Neural cell (in vitro differentiated cells): ENCODE measurements at regions not wholly inside any gene's neighbourhood (a gene's known extent, or its start where the extent isn't known, plus 50 kb on each side); places are given as distances from the start of the nearest gene placed in this dataset.

Source experiments
- CTCF ChIP-seq: fragments of 450-650 bp; IDR thresholded peaks from 2 replicates; pipeline ENCODE4 v1.5.1; 2014; ENCODE audit warnings: antibody characterized with exemption, mild to moderate bottlenecking, moderate library complexity; ENCODE audit not compliant: poor library complexity, severe bottlenecking
- EP300 ChIP-seq: fragments of 450-650 bp; conservative IDR thresholded peaks from 2 replicates; pipeline ENCODE4 v1.6.1; 2014; ENCODE audit warnings: antibody characterized with exemption, mild to moderate bottlenecking, moderate library complexity; ENCODE audit not compliant: poor library complexity, severe bottlenecking
- EZH2 ChIP-seq: fragments of 200-600, 300-800 bp; shearing (Covaris generic), sonication (generic); IDR thresholded peaks from 2 replicates; pipeline ENCODE4 v1.6.1; 2014; ENCODE audit warnings: antibody characterized with exemption, low read length, borderline replicate concordance, mild to moderate bottlenecking; ENCODE audit not compliant: insufficient read depth, poor library complexity, severe bottlenecking
- POLR2AphosphoS5 ChIP-seq: IDR thresholded peaks from 2 replicates; pipeline ENCODE4 v1.6.1; 2012
- REST ChIP-seq: IDR thresholded peaks from 2 replicates; pipeline ENCODE4 v1.6.1; 2012; ENCODE audit warnings: borderline replicate concordance
- SMC3 ChIP-seq: fragments of 450-650 bp; conservative IDR thresholded peaks from 2 replicates; pipeline ENCODE4 v1.6.1; 2014; ENCODE audit warnings: antibody characterized with exemption, mild to moderate bottlenecking, moderate library complexity; ENCODE audit not compliant: poor library complexity

- TF ChIP-seq CTCF (no peak), EP300 (no peak), EZH2 (no peak), REST (no peak), POLR2AphosphoS5 (no peak), SMC3 (no peak)
Observed at GRCh38 chr5:4921929-4922328, 218.2 kb upstream of the ADAMTS16 start.
